ENCODE measurements at regions not wholly inside any gene's neighbourhood (a gene's known extent, or its start where the extent isn't known, plus 50 kb on each side); places are given as distances from the start of the nearest gene placed in this dataset.

DNA sequence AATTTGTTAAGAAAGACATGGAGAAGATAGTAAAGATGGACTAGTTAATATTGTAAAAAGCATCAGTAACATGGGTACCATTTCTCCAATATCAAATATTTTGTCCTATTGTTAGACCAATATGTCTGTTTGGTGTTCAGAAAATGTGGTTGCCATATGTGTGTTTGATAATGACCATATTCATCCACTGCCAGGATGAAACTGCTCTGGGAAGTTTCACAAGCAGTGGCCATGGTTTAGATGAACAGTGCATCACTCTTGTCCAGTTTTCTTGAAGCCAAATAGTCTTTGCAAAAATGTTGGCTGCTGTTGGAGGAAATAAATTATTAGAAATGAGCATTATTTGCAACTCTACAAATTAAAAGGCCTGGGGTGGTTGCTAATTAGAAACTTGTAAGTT lies 333.8 kb downstream of the NUF2 start:
- TF ChIP-seq, protein P1, sequence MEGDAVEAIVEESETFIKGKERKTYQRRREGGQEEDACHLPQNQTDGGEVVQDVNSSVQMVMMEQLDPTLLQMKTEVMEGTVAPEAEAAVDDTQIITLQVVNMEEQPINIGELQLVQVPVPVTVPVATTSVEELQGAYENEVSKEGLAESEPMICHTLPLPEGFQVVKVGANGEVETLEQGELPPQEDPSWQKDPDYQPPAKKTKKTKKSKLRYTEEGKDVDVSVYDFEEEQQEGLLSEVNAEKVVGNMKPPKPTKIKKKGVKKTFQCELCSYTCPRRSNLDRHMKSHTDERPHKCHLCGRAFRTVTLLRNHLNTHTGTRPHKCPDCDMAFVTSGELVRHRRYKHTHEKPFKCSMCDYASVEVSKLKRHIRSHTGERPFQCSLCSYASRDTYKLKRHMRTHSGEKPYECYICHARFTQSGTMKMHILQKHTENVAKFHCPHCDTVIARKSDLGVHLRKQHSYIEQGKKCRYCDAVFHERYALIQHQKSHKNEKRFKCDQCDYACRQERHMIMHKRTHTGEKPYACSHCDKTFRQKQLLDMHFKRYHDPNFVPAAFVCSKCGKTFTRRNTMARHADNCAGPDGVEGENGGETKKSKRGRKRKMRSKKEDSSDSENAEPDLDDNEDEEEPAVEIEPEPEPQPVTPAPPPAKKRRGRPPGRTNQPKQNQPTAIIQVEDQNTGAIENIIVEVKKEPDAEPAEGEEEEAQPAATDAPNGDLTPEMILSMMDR (IDR thresholded peaks at IDR 0.05; ENCODE audit: control extremely low read depth, extremely low read depth, low read depth, missing control alignments) = no peak
- no peak for DNase-seq (ENCODE audit: extremely low spot score)
- CTCF ChIA-PET = no interaction called here
- POLR2A ChIA-PET = no interaction called here

DNA sequence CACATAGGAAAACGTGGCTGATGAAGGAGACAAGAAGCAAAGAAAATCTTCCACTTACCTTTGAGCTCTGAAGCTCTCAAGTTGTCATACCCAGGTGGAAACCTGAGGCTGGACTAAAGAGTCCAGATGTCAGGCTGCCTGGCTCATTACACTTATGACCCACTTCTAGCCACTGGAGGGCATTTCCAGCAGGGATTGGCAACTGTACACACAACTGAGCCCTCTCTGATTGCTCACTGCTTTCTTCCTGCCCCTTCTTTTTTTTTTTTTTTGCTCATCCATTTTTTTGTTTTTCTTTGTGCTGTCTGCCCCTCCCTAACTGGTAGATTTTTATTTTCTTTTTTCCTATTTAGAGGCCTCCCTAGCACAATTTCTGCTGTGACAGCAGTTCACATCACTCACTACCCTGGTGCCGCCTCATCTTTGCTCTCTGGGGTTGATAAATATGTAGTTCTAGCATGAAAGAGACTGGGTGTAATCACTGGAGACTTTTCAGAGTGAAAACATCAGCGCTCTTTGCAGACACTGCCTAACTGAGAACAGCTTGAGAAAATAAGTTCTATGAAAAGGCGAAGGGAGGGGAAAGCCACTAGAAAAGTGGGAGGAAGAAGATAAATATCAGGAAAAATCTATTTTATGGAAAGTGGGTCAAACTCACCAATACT lies 334.5 kb downstream of the NUF2 start:
- CTCF ChIA-PET = no interaction called here
- TF ChIP-seq, protein P1 (IDR thresholded peaks at IDR 0.05; ENCODE audit: control extremely low read depth, extremely low read depth, low read depth, missing control alignments) = no peak
- DNase-seq (ENCODE audit: extremely low spot score) = no peak
- POLR2A ChIA-PET = no interaction called here

DNA sequence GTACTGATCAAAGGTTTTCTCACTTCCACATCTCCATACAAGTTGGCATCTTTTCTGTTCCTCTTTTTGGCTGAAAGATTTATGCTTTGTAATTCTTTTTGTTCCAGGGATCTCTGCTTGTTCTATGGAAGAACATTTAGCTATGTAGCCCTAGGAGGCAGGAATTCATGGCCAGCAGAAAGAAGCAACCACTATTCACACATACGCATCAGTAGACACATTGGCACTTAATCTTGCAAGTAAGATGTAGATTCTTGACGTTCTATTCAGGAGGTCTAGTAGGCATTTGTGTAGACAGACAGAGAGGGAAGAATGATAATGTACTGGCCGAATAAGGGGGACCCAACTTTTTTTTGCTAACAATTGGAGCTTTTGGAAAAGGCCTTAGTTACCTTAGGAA lies 336.0 kb downstream of the NUF2 start:
- ChIA-PET CTCF (interaction anchor here (1.8 kb wide), 1 partner anchor 9 kb away, joined by 5 read pairs; no protein-coding TSS in a partner anchor), POLR2A (no interaction called here)
- TF ChIP-seq, protein P1 (IDR thresholded peaks at IDR 0.05; ENCODE audit: control extremely low read depth, extremely low read depth, low read depth, missing control alignments) = no peak
- DNase-seq (ENCODE audit: extremely low spot score) = no peak

DNA sequence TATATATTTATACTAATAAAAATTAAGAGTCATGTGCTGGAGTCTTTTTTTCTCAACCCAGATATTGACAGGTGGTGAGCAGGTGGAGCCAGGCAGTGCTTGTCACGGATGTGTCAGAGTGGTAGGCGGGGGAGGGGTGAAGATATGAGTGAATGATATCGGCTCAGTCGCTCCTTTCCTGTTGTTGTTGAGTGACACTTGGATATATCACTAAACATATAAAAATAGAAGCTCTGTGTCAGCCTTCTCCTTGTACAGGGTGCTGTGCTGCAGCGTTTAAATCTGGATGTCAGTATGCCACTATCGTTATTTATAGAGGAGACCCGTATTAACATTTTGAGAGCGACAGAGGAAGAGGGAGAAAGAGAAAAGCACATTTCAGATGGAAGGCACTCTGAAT lies 339.6 kb downstream of the NUF2 start:
- ChIA-PET CTCF (no interaction called here), POLR2A (no interaction called here)
- DNase-seq (ENCODE audit: extremely low spot score) = no peak
- TF ChIP-seq, protein P1 (IDR thresholded peaks at IDR 0.05; ENCODE audit: control extremely low read depth, extremely low read depth, low read depth, missing control alignments) = no peak

DNA sequence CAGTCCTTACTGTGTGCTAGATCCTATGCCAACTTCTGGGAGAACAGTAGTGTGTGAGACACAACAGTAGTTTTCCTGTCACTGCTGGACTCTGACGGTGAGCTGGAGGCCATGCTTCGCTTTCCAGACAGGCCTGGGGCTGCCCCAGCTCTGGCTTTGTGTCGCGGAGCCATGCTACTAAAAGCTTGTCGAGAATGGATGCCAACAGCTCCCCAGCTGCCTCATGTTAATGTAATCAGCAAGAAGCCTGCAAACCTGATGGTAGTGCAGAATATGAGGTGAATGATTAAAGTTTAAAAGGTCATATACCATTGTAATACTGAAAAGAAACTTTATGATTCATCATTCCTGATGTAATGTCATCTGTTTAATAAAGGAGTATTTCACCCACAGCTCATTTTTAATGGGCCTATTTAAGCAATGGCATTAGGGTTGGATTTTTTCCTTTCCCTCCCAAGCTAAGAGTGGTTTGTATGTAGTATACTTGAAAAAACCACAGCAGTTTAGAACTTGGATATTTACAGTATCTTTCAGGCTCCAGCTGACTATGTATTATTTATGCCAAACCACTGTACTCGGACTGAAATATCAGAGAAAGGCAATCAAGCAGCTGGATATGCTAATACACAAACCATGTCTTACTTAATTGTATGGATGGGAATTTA lies 343.0 kb downstream of the NUF2 start:
- ChIA-PET CTCF (interaction anchor here (0.8 to 1.3 kb wide), 3 partner anchors 9 to 837 kb away, joined by 3 read pairs; no protein-coding TSS in a partner anchor), POLR2A (no interaction called here)
- TF ChIP-seq, protein P1 (IDR thresholded peaks at IDR 0.05; ENCODE audit: control extremely low read depth, extremely low read depth, low read depth, missing control alignments) = no peak
- DNase-seq (ENCODE audit: extremely low spot score) = no peak

DNA sequence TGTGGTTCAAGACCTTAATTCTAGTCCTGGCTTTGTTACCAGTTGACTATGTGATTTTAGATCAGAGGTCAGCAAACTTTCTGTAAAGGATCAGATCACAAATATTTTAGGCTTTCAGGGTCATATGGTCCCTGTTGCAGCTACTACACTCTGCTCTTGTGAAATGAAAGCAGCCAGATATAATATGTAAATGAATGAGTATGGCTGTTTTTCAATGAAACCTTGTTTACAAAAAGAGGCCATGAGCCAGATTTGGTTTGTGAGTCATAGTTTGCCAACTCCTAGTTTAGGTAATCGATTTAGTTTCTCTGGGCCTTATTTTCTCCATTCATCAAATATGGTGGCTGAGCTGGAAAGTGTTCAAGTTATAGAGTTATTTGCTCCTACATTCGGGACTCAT lies 346.7 kb downstream of the NUF2 start:
- ChIA-PET CTCF (no interaction called here), POLR2A (no interaction called here)
- TF ChIP-seq, protein P1 (IDR thresholded peaks at IDR 0.05; ENCODE audit: control extremely low read depth, extremely low read depth, low read depth, missing control alignments) = no peak
- no peak for DNase-seq (ENCODE audit: extremely low spot score)
